ENCODE measurements at regions not wholly inside any gene's neighbourhood (a gene's known extent, or its start where the extent isn't known, plus 50 kb on each side); places are given as distances from the start of the nearest gene placed in this dataset.
"Not testable (repeated sequence)": the region's sequence is repeated elsewhere in the genome, so short reads cannot be mapped to it uniquely, and the experiment has no call there.

- no peak for FAIRE-seq
Measured at GRCh38 chr17:31798205-31798724, 60.8 kb downstream of the COPRS start.

DNA sequence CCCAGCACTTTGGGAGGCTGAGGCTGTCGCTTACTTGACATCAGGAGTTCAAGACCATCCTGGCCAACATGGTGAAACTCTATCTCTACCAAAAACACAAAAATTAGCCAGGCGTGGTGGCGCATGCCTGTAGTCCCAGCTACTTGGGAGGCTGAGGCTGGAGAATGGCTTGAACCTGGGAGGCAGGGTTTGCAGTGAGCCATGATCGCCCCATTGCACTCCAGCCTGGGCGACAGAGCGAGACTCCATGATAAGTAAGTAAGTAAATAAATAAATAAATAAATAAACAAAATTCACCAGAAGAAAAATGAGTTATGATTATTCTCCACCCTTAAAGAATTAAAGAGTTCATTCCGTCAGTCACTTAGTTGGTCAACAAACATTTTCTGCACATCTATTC lies 63.1 kb downstream of the COPRS start:
- not testable (repeated sequence) for FAIRE-seq

- no peak for FAIRE-seq
Measured at GRCh38 chr17:31794111-31794510, 64.9 kb downstream of the COPRS start.

DNA sequence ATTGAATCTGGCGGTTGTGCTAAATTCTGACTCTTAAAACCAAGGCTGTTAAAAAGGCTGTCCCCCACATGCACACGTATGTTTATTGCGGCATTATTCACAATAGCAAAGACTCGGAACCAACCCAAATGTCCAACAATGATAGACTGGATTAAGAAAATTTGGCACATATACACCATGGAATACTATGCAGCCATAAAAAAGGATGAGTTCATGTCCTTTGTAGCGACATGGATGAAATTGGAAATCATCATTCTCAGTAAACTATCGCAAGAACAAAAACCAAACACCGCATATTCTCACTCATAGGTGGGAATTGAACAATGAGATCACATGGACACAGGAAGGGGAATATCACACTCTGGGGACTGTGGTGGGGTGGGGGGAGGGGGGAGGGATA lies 65.4 kb downstream of the COPRS start:
- FAIRE-seq, result not testable (repeated sequence)

- FAIRE-seq, result no peak
Measured at GRCh38 chr17:31792007-31792585, 66.9 kb downstream of the COPRS start.

DNA sequence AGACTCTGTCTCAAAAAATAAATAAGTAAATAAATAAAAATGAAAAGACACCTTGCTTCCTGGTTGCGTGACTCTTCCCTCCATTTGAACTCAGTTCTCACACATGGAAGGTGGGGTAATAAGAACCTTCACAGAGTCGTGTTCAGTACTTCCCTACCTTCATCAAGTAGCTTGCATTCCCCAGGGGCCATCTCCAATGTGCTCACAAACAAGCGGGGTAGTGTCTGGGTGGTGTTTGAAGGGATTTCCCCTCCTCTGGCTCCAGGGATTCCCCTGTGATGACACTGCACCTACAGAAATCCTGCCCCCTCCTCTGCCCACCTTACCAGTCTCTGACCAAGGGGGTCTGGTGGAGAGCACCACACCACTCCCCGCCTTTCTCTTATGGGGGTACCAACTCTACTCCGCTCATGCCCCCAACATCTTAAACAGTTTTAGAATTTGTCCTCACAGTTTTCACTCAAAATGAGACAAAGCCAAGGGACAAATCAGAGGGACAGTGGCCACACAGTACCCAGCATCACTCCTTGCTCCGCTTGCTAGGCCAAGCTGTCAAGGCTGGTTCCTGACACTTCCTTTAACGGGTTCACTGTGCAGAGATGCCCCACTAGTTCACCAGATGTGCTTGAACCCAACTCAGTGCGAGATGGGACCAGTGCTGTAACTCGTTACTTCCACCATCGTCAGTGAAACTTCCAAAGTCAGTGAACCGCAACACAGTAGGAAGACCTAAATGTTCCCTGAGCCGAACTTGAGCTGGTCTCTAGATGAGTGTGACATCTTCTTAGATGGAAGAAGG lies 69.1 kb downstream of the COPRS start:
- no peak for FAIRE-seq

- FAIRE-seq, result no peak
Measured at GRCh38 chr17:31788956-31789355, 70.1 kb downstream of the COPRS start.

- no peak for FAIRE-seq
Measured at GRCh38 chr17:31788571-31788946, 70.5 kb downstream of the COPRS start.

GRCh38 chr17:31787857-31788570 lies 71.0 kb downstream of the COPRS start:
- no peak for FAIRE-seq

DNA sequence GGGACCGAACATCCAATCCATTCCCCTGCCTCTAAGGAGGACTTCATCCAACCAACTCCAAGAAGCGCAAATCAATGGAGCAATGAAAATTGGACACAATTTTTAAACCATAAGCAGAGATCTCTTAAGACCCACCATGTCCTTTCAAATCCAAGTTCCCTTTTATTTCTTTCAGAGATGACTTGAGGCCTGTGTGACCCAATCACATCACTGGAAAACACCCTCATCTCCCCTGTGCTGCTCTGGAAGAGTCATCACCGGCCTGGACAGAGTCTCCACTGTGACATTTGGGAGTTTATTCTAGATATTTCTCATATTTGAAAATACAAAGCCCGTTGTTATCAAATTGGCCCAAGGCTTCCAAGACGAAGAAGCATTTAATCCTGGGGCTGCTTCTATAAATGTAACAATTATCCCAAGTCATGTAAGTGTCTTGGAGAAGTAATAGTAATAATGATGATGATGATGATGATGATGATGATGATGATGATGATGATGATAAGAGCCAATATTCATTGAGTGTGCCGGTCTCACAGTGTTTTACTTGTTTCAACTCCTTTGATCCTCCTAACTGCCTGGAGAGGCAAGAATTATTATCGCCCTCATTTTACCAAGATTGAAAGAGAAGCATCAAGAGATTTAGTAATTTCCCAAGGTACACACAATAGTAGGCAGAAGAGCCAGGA lies 72.1 kb downstream of the COPRS start:
- no peak for FAIRE-seq

- no peak for FAIRE-seq
Measured at GRCh38 chr17:31780483-31780882, 78.6 kb downstream of the COPRS start.

DNA sequence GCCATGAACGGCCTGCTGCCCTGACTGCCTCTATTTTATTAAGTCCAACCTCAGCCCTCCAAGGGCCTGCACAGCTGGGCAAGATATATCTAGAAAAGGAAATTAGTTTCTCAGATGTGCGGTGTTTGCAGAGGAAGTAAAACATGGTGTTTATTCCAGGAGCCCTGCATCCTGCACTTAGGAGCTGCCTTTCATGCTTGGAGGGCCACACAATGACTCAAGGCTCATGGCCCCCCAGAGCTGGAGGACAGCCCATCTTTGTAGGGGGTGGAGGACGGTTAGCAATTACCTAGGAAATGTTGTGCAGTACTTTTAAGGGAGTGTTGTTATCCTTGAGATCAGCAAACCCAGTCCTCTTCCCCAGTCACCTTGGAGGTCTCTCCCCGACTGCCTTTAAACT lies 80.5 kb downstream of the COPRS start:
- no peak for FAIRE-seq

DNA sequence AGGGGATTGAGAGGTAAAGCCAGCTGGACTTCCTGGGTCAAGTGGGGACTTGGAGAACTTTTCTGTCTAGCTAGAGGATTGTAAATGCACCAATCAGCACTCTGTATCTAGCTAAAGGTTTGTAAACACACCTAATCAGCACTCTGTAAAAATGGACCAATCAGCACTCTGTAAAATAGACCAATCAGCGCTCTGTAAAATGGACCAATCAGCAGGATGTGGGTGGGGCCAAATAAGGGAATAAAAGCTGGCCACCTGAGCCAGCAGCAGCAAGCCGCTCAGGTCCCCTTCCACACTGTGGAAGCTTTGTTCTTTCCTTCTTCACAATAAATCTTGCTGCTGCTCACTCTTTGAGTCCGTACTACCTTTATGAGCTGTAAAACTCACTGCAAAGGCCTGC lies 87.7 kb downstream of the COPRS start:
- not testable (repeated sequence) for FAIRE-seq

GRCh38 chr17:31770501-31770900 lies 88.5 kb downstream of the COPRS start:
- not testable (repeated sequence) for FAIRE-seq

DNA sequence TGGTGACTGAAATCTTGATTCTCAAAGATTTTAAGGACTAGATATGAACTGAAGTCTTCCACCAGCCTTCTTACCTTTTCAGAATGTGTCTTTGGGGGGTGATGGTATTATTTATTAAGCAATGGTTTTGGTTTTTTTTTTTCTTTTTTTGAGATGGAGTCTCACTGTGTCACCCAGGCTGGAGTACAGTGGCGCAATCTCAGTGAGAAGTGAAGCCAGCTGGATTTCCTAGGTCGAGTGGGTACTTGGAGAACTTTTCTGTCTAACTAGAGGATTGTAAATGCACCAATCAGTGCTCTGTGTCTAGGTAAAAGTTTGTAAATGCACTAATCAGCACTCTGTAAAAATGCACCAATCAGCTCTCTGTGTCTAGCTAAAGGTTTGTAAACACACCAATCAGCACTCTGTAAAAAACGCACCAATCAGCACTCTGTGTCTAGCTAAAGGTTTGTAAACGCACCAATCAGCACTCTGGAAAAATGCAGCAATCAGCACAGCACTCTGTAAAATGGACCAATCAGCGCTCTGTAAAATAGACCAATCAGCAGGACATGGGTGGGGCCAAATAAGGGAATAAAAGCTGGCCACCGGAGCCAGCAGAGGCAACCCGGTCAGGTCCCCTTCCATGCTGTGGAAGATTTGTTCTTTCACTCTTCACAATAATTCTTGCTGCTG lies 97.1 kb downstream of the COPRS start:
- FAIRE-seq, result not testable (repeated sequence)

GRCh38 chr17:31758646-31759045 lies 100.4 kb downstream of the COPRS start:
- FAIRE-seq, result no peak

GRCh38 chr17:31757097-31757496 lies 101.9 kb downstream of the COPRS start:
- FAIRE-seq, result no peak

- FAIRE-seq, result no peak
Measured at GRCh38 chr17:31754239-31754945, 104.7 kb downstream of the COPRS start.

- no peak for FAIRE-seq
Measured at GRCh38 chr17:31753011-31753410, 106.0 kb downstream of the COPRS start.

DNA sequence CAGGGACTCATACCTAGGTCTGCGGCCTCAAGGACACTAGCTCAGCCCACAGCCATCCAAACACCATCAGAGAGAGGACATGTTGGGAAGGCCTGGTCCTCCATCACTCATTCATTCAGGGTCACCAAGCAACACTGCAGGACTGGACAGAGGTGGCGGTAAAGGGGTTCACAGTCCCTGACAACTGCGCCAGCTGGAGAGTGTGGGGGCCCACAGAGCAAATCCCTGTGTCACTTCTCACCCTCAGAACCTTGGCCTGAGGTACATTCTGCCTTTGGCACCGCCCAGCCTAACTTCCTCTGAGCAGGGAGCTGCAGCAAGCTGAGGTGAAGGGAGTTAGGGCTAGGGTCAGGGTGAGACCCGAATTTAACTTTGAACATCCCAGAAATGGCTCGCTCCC lies 106.5 kb downstream of the COPRS start:
- FAIRE-seq, result no peak

DNA sequence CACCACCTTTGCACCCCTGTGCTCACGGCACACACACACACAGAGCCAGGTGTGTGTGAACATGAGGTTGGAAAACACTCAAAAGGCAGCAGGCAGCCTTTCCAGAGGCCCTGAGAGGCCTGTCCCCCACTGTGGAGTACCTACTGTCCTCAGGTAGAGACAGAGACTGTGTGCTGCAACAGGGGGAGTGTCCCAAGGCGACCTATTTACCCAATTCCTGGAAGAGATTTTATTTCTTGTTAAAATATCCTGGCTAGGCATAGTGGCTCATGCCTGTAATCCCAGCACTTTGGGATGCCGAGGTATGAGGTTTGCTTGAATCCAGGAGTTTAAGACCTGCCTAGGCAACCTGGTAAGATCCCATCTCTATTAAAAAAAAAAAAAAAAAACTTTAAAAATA lies 108.5 kb downstream of the COPRS start:
- FAIRE-seq, result no peak

- FAIRE-seq, result no peak
Measured at GRCh38 chr17:31748881-31749280, 110.2 kb downstream of the COPRS start.

Data from TTC549 (cell line).